ENCODE measurements at regions not wholly inside any gene's neighbourhood (a gene's known extent, or its start where the extent isn't known, plus 50 kb on each side); places are given as distances from the start of the nearest gene placed in this dataset.

DNA sequence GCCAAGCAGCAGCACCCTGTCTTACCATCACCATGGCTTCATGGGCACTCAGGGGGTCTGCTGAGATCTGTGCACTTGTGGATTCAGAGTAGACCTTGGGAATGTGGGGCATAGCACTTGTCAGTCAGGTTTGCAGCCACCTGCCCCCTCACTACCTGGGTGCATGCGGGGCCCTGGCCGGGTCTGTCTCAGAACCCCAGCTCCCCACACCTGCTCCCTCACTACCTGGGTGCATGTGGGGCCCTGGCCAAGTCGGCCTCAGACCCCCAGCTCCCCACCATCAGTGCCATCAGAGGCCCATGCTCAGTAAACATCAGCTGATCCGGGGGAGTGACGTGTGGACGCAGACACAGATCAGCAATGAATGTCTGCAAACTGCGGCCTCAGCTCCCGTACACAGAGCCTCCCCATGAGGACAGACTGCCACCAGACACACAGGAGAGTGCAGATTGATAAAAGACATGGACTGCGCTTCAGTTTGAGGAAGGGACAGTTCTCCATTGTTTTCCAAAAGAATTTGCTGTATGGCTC lies 205.1 kb downstream of the GLI2 start:
- DNase-seq = no peak

DNA sequence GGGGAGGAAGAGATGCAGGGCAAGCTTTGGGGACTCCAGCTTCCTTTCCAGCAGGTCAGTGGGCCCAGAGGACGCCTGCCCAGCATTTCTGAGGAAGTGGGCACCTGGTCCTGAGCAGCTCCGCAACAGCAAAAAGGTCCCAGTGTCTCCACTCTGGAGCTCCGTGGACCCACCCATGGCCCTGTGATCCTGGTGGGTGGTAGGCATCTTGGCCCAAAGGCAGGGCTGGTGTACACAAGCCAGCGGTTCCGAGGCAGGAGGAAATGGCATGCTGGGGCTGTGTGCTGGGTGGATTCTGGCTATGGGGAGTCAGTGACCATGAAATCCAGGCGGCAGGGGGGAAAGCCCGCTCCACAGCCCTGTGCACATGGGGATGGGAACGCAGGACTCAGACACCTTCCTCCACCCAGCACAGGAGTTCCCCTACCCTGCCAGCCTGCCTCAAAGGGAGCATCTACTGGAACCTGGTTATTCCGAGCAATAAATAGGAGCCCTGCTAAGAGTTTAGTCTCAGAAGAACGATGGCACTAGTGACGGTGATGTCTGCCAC lies 206.0 kb downstream of the GLI2 start:
- DNase-seq = no peak

DNA sequence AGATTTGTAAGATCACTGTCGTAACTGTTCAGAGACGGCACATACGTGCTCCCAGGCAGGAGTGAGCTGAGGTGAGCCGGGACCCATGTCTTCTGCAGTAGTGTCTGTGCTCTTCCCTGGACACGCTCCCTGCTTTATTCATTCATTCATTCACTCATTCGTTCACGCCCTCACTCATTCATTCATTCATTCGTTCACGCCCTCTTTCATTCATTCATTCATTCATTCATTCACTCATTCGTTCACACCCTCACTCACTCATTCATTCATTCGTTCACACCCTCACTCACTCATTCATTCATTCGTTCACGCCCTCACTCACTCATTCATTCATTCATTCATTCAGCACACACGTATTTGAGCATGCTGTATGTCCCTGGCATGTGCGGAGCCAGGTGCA lies 207.0 kb downstream of the GLI2 start:
- DNase-seq = no peak

DNA sequence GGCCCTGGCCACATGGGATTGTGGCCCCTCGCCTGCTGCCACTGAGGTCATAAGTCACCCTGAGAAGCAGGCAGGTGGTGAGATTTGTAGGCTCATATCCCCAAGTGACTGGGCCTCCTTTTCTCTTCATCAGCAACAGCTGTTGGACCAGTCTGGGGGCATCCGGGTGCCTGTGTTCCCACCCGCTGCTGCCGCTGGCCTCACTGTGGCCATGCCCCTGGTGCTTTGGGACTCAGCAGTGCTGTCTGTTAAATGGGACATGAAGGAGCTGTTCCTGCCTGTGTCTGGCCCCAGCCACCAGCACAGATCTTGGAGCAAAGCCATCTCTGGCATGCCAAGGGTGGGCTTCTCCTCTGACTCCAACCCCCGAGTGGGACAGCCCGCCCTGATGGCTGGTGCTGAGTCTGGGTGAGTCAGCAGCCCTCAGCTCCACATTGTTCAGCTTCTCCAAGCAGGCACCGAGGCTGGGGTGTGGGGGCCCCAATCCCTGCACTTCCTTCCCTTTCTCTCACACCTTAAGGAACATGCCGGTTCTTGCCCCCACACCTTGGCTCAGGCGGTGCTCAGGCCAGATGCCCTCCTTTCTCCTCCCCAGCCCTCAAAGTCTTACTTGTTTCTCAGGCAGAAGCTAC lies 207.9 kb downstream of the GLI2 start:
- DNase-seq = no peak

DNA sequence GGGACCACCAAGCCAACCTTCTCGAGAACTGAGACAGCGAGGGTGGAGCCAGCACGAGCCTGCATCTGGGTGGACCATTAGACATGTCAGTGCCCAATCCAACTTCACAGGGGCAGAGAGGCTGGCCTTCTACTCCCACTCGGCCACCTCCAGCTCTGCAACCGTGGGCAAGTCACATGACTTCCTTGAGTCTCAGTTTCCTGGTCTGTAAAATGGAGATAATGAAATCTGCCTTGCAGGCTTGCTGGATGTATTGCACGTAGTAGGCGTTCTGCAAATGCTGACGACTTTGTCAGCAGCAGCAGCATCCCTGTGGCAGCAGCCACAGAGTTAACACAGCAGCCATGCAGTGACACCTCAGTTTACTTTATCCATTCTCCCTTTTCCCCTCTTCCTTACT lies 208.9 kb downstream of the GLI2 start:
- no peak for DNase-seq

DNA sequence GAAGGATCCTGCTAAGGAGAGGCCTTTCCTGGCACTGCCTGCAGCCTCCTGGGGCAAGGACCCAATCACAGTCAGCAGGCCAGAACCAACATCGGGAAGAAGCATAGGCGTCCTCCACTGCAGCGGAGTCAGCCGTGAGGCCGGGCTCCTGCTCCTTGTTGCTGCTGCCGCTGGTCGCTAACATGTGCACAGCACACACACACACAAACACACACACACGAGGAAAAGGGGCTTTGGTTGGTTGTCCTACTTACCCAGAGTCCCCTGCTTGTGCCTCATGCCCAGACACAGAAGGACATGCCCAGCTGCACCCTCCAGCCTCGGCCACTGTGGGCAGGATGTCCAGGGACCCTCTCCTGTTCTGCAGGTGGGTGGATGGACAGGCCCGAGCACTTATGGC lies 209.4 kb downstream of the GLI2 start:
- no peak for DNase-seq

DNA sequence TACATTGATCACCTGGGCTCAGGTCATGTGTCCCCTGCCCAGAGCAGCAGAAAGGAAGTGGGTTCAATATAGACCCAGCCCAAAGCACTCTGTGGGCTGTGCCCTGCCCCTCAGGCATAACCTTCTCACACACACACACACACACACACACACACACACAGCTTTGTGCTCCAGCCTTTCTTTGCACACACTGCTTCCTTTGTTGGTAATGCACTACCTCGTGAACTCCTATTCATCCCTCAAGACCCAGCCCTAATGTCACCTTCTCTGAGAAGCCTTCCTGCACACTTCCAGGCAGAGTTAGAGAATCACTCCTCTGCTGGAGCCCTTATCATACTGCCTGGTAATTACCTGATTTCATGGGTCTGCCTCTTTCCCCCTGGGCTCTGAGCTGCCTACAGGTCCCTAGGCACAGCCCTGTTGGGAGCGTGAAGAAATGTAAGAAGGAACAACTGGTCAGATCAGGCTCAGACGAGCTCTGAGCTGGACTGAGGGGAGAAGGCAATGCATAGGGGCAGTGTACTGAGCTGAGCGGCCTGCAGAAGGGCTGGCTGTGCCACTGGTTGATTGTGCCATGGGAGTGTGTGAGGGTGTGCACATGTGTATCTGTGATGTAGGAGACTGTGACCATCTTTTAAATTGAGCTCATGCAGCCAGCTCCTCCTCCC lies 210.3 kb downstream of the GLI2 start:
- DNase-seq = no peak

DNA sequence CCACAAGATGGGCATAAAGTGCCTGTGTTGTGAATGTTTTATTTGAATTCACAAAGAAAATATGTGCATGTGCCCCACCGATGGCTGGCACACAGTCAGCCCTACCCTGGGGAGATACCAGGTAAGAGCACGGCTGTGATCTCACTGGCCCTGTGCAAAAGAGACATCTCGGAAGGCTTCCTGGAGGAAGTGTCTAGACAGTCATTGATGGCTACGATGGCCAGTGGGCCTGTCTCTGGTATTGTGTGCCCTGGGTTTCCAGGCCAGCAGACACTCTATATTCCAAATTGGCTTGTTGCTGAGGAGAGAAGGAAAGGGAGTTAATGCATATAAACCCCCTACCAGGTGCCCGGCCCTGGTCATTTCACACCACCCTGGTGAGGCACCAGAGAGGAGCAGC lies 211.7 kb downstream of the GLI2 start:
- no peak for DNase-seq

DNA sequence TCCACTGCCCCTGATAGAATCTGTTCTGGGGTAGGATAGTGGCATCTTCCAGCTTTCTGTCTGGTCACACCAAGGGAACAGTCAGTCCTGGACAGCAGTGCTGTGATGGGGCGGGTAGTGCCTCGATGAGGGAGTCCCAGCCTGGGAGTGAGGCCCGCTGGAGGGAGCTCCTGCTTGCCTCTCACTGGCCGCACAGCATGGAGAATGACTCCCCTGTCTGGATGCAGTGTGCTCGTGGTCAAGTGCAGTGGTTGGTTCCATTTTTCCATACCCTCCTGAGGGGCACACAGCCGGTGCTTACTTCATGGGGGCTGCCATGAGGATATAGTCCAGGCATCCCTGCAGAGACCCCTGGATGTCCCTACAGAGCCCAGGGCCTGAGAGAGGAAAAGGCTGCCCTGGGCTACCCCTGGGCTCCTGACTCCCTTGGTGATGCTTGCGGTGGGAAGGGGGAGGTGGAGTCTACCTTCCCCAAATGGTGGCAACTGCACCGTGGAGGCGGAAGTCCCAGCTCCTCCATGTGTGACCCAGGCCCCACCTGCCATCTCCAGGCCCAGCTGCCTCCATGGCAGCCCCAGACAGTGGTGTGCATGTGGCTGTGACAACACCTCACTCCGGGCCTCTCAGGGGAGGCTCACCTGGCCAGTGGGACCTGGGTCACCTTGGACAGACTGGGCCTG lies 212.5 kb downstream of the GLI2 start:
- no peak for DNase-seq

DNA sequence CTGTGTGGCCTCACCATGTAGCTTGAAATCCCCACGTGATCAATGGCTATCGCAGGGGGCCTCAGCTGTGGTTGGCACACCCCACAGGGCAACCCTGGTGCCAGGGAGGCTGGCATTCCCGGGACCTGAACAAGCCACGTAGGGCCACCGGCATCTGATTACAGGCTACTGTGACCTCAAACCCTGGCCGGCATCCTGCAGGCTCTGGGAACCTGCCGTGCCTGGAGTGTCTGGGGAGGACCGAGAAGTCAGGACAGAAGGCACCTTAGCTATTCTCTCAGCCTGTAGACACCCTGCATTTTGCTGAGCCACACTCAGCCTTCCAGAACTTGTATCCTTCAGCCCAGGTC lies 213.0 kb downstream of the GLI2 start:
- DNase-seq = no peak

DNA sequence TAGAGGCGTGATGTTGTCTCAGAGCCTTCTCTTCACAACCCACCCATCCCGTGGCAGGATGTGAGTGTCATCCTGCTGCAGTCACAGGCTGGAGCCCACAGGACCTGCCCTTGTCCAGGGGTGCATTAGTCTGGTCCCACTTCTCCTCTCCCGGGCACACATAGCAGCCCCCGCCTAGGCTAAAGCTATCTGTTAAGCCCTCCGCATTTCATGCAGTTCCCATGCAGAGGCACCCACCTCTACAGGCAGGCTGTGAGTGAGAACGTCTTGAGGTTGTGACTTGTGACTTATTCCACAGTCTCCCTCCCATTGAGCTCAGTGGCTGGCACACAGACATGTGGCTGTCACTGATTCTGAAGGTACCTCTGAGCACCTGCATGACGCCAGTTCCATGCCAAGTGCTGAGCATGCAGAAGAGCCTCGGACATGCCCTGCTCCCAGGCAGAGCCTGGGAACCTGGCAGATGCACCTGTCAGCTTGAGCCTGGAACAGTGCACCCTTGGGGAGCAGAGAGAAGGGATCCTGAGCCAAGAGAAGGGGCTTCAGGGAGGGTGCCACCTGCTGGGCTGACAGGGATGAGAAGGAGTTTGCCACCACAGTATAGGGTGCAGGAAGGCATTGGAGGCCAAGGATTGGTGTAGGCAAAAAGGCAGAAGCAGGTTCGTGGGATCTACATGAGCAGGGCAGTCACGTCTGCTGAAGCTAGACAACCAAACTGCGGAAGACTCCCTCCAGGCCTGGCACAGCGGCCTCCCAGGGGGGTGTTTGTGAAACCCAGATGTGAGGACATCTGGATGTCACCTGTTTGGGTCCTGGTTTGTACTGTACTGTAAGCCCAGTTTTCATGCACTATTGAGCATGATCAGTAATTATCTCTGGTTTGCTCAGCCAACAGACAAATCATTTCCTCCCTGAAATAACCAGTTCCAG lies 213.6 kb downstream of the GLI2 start:
- DNase-seq = no peak

DNA sequence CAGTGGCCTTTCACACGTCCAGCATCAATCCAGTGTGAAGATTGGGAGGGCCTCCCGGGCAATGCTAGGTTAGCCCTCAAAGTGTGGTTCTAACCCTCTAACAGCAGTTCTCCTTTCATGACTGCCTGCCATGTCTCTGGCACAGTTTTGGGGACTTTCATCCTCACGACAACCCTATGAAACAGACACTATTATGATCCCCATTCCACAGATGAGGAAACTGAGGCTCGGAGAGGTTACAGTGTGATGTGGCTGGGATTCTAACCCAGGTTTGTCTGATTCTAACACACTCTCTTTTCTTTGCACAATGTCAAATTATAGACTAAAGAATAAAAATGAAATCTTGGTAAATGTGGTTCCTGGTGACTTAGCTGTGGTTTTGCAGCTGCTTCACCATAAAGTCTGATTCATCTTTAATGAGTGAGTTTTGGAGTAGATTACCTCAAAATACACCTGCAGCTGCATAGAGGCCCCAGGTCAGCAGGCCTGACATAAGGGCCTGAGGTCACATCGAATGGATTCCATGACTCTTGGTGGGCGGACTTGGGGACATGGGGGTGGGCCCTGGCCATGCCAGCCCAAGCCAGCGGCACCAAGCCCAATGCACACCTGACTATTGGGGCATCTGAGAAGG lies 214.4 kb downstream of the GLI2 start:
- no peak for DNase-seq

DNA sequence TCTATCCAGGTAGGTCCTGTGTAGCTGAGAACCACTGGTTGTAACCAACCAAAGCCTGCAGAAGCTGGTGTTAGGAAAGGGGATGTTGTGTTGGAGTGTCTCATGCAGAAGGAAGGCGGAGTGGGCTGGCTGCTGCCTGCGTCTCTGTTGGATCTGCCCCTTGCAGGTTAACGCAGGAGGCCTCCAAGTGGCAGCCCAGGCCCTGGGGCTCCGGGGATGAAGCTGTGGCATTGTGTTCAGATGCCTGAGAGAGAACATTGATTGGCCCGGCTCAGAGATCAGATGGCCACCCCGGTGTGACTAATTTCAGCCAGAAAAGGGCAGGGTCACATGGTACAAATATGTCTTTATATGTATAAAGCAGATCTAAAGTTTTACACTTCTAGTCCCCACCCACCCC lies 216.0 kb downstream of the GLI2 start:
- DNase-seq = no peak

DNA sequence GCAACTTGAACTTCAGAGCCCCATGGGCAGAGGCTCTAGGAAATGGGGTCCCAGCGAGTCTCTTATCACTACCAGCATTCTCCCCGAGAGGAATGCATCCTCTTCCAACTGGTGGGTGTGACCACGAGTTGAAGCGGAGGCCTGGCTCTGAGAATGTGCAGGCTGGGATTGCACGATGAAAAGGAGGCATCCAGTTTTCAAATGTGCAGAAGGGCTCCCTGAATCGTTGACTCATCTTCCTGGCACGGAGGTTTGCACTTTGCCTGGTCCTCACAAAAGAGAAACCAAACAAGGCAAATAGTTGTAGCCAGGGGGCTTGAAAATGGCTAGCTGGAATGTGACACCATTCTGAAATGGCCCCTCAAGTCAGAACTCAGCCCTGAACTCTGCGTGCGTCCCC lies 216.7 kb downstream of the GLI2 start:
- DNase-seq = no peak

DNA sequence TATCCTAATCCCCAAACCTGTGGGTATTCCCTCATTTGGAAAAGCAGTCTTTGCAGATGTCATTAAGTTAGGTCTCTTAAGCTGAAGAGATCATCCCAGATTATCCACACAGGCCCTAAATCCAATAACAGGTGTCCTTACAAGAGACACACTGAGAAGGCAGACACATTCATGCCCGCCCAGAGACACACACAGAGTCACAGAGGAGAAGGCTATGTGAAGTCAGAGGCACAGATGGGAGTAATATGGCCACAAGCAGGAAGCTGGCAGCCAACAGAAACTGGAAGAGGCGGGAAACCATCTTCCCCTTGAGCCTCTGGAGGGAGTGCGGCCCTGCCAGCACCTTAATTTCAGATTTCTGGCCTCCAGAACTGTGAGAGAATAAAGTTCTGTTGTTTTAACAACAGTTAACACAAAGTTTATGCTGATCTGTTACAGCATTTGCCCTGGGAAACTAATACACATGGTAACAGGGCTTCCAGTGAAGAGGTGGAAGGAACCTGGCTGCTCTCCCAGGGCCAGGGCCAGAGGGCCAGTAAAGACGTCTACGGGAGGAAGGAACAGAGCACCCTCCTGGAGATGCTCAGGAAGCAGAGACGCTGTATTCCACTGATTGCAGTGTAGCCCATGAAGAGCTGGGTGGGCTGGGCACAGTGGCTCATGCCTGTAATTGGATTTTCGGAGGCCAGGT lies 217.5 kb downstream of the GLI2 start:
- DNase-seq = no peak

DNA sequence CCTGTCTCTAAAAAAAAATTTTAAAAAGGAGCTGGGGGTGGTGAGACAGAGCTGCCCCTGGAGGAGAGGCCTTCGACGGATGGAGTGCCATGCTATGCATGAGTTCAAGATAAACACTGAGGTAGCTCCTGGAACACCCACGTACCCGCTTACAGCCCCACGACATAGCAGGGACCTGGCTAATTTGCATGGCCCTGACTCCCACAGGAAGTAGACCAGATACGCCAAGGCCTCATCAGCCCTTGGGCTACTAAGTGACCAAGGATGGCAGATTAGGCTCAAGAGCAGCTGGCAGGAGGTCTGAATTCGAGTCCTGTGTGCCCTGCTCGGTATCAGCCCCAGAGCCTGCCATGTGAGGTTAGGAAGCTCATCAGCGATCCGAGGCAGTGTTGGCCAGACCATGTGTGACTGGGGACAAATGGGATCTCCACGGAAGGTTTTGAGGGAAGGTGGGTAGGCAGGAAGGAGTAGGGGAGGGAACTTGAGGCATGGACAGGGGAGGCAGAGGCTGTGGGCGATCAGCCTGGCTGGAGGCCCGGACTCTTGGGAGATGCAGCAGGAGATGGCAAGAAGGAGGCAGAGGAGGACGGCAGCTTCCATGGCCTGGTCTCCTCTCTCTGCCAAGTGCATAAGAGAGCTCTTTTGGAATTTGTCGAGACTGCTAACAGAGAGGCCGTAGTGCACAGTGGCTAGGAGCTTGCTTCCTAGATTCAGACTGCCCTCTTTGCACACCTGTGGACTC lies 218.3 kb downstream of the GLI2 start:
- DNase-seq = no peak

DNA sequence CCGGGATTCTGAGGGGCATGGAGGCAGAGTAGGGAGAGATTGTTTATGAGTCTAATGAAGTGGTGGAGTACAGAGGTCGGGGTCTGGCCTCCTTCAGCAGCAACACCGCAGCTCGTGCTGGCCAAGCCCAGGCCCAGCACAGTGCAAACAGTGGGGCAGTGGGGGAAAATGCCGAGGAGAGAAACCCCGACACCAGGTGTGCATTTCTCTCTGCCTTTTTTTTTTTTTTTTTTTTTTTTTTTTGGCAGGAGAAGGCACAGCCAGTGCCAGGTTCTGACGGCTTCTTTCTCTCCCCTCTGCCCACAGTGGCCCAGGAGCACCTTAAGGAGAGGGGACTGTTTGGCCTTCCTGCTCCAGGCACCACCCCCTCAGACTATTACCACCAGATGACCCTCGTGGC lies 219.3 kb downstream of the GLI2 start:
- DNase-seq = no peak

DNA sequence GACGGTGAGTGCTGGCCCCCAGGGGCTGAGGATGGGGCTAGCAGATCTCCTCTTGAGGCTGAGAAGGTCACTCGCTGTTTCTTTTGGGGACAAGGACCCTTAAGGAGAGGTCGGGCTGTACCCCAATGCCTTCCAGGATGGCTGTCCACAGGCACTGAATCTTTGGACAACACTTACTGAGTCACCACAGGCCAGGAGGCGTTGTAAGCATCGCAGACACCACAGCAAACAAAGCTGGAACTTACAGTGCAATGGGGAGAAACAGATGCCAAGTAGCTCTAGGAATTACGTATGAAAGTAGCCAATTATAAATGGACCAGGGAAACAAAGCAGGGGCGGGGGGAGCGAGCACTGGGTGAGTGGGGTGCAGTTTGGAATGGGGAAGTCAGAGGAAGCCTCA lies 219.8 kb downstream of the GLI2 start:
- DNase-seq = no peak

DNA sequence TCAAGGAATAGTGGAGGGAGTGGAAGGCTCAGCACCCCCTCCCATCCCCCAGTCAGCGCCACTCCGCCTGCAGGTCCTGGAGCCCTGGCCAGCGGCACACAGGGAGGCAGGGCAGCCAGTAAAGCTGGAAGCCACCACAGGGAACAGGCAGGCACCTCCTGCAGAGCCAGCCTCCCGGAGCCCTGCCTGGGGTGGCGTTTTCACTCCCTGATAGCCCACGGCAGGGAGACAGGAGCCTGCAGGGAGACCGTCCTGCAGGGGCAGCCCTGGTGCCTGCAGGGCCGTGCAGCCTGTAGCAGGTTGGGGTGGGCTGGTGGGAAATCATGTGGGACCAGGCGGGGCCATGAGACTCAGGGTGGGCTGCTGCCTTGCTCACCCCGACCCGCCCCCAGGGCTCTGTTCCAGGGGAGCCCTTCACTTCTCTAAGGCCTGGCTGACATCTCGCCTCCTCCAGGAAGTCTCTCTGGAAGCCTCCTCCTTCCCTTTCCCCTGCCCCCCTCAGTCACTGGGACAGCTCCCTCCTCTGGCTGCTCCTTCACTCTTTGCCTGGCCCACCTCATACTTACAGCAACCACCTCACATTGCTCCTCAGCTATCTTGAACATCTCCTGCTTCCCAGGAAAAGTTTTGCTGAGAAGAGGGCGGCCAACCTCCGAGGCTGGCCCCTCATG lies 221.0 kb downstream of the GLI2 start:
- DNase-seq = no peak

DNA sequence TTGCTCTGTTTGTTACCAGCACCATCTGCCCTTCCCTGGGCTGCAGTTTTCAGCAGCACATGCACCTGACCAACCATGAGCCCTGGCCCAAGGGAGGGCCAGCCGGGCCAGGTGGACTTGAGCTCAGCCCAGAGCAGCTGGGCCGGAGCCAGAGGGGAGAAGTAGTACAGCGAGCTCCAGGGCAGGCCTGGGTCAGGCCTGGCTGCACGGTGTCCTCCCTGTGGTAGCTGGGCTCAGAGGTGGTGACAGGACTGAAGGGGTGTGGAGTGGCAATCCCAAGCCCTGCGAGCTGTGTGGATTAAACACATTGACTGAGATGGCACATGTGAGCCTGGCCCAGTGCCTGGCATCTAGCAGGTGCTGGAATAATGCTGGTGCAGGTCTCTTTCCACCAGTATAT lies 222.2 kb downstream of the GLI2 start:
- DNase-seq = no peak
